Common myeloid progenitor, CD34-positive (primary cell): ENCODE measurements at regions not wholly inside any gene's neighbourhood (a gene's known extent, or its start where the extent isn't known, plus 50 kb on each side); places are given as distances from the start of the nearest gene placed in this dataset.

Source experiments
- CTCF ChIA-PET: fragments of 350-600 bp; sonication (Branson Sonifier 250); formaldehyde crosslinking; loops from one replicate; lab custom pipeline; 2021; ENCODE audit warnings: antibody characterized with exemption; lab: Charles Lee
- POLR2A ChIA-PET: fragments of 350-600 bp; sonication (Branson Sonifier 250); formaldehyde crosslinking; loops from one replicate; lab custom pipeline; 2021; ENCODE audit warnings: antibody characterized with exemption; lab: Charles Lee
- DNase-seq, 3 donors: peaks; one replicate each; pipeline versions ENCODE4 v3.0.0 to v3.0.0-alpha.2; 2013
- H3K27ac ChIP-seq, 2 experiments: 1 replicate in 1 of 2; 2 replicates in 1 of 2; pipeline ENCODE4 v1.7.0; 2013; ENCODE audit warnings: inconsistent platforms in 2 of 2, low read length in 2 of 2, mild to moderate bottlenecking in 2 of 2, low read depth in 1 of 2, moderate library complexity in 1 of 2; ENCODE audit not compliant: severe bottlenecking in 2 of 2, insufficient read depth in 1 of 2, poor library complexity in 1 of 2
- H3K27me3 ChIP-seq, 5 experiments: replicated peaks in 2 of 5; 1 replicate in 3 of 5; 2 replicates in 2 of 5; pipeline versions ENCODE4 v1.6.1 to v1.7.0; 2013; ENCODE audit warnings: low read length in 4 of 5, mild to moderate bottlenecking in 2 of 5, moderate library complexity in 2 of 5, inconsistent platforms in 1 of 5; ENCODE audit not compliant: insufficient read depth in 5 of 5, control insufficient read depth in 4 of 5
- H3K36me3 ChIP-seq, 4 experiments: 1 replicate in 2 of 4; 2 replicates in 2 of 4; pipeline versions ENCODE4 v1.6.1 to v1.7.0; 2013; ENCODE audit warnings: low read length in 3 of 4, control low read depth in 1 of 4, mild to moderate bottlenecking in 1 of 4; ENCODE audit not compliant: control insufficient read depth in 4 of 4, insufficient read depth in 4 of 4
- H3K4me1 ChIP-seq, 4 experiments: 1 replicate in 3 of 4; 2 replicates in 1 of 4; pipeline versions ENCODE4 v1.6.1 to v1.7.1; 2013; ENCODE audit warnings: low read length in 3 of 4, mild to moderate bottlenecking in 3 of 4, control low read depth in 1 of 4, inconsistent platforms in 1 of 4, moderate library complexity in 1 of 4; ENCODE audit not compliant: control insufficient read depth in 4 of 4, insufficient read depth in 4 of 4; ENCODE audit errors: control extremely low read depth in 1 of 4
- H3K4me3 ChIP-seq, 7 experiments: 1 replicate in 4 of 7; 2 replicates in 3 of 7; pipeline versions ENCODE4 v1.5.1 to v1.7.0; 2013; ENCODE audit warnings: mild to moderate bottlenecking in 7 of 7, low read length in 6 of 7, moderate library complexity in 6 of 7, inconsistent platforms in 2 of 7, low read depth in 2 of 7, control low read depth in 1 of 7; ENCODE audit not compliant: insufficient read depth in 4 of 7, control insufficient read depth in 1 of 7; ENCODE audit errors: extremely low read depth in 1 of 7
- H3K9me3 ChIP-seq, 5 experiments: 1 replicate in 4 of 5; 2 replicates in 1 of 5; pipeline versions ENCODE4 v1.6.1 to v1.7.1; 2013; ENCODE audit warnings: low read length in 4 of 5, mild to moderate bottlenecking in 2 of 5, inconsistent platforms in 1 of 5, low read depth in 1 of 5, moderate library complexity in 1 of 5; ENCODE audit not compliant: control insufficient read depth in 4 of 5, insufficient read depth in 2 of 5; ENCODE audit errors: control extremely low read depth in 1 of 5
- WGBS: methylation state at CpG from one replicate; pipeline ENCODE4 v1.1.5; 2013; ENCODE audit not compliant: insufficient coverage; 5-methylcytosine and 5-hydroxymethylcytosine counted together

DNA sequence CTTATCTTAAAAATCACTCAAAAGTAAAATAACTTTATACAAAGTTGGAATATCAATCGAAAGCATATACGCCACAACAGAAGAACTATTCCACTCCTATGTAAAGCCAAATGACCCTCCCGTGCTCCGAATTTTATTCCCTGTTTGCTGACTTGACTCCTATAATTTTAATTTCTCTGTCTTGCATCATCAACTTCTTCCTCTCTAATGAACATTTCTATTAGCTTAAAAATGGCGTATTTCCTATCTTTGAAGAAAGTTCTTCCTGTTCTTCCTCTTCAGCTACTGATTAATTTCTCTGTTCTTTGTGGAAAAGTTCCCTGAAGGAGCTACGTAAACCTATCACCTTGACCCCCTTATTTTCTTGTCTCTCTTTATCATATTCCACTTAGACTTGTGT, 389.3 kb downstream of the LMO7 start:
- Histone ChIP-seq H3K9me3 (peaks cover 0 to 1% (median 0%) of the 10 kb centered on the region in 5 experiments), H3K36me3 (no peaks in the 10 kb centered on the region), H3K27ac (no peak overlapping the region), H3K27me3 (no peaks in the 10 kb centered on the region), H3K4me3 (no peak overlapping the region), H3K4me1 (peaks cover 3 to 20% (median 5%) of the 10 kb centered on the region in 4 experiments)
- DNase-seq, result no peak
- 98% methylated on average over 5 of the region's 6 CpGs for WGBS
- ChIA-PET CTCF (interaction anchor here (1.5 kb wide), 1 partner anchor 303 kb away, joined by 3 read pairs; no protein-coding TSS in a partner anchor), POLR2A (no interaction called here)

DNA sequence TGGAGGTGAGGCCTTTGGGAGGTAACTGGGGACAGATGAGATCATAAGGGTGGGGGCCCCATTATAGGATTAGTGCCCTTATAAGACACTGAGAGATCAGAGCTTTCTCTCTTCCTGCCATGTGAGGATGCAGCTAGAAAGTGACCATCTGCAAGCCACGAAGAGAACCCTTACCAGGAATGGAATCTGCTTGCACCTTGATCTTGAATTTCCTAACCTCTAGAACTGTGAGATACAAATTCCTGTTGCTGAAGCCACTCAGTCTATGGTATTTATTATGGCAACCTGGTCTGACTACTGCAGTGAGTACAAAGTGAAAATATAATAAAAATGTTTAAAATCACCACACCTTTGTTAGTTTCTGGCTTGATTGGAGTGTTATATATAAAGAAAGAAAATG, 388.0 kb downstream of the LMO7 start:
- ChIA-PET CTCF (interaction anchor here (1.1 kb wide), 1 partner anchor 26 kb away, joined by 3 read pairs; no protein-coding TSS in a partner anchor), POLR2A (no interaction called here)
- no peak overlapping the region for H3K4me3 ChIP-seq
- H3K27ac ChIP-seq, result no peak overlapping the region
- 80% methylated on average over 1 of the region's 1 CpG for WGBS
- peaks cover 0 to 1% (median 0%) of the 10 kb centered on the region in 5 experiments for H3K9me3 ChIP-seq
- H3K27me3 ChIP-seq, result no peaks in the 10 kb centered on the region
- DNase-seq, result no peak
- no peaks in the 10 kb centered on the region for H3K36me3 ChIP-seq
- peaks cover 0 to 8% (median 0%) of the 10 kb centered on the region in 4 experiments for H3K4me1 ChIP-seq

DNA sequence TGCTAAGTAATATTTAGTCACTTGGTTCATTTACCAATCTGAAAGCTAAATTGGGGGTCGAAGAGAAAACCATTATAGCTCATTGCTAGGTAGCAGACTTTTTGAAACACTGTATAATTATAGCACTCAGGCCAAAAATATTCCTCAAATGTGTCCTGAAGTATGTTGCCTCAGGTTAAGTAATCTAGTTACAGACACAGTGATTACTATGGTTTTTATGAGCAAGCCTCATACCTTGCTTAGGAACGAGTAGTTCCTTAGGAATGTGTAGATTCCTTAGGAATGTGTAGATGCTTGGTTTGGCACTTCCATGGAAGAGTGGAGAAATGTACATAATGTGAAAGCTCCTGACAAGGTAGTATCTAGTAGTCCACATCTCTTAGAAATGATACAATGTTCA, 387.5 kb downstream of the LMO7 start:
- ChIA-PET CTCF (interaction anchor here (1.1 kb wide), 1 partner anchor 26 kb away, joined by 3 read pairs; no protein-coding TSS in a partner anchor), POLR2A (interaction anchor here (0.5 kb wide), 1 partner anchor 75 kb away, joined by 3 read pairs; no protein-coding TSS in a partner anchor)
- H3K4me3 ChIP-seq, result no peak overlapping the region
- no CpG with 5 or more reads among the region's 2 CpGs for WGBS
- no peak overlapping the region for H3K27ac ChIP-seq
- peaks cover 0 to 1% (median 0%) of the 10 kb centered on the region in 5 experiments for H3K9me3 ChIP-seq
- H3K36me3 ChIP-seq, result no peaks in the 10 kb centered on the region
- H3K4me1 ChIP-seq, result peaks cover 0 to 3% (median 0%) of the 10 kb centered on the region in 4 experiments
- H3K27me3 ChIP-seq, result no peaks in the 10 kb centered on the region
- no peak for DNase-seq

GRCh38 chr13:76020421-76020955, 384.4 kb downstream of the LMO7 start:
- WGBS, result 100% methylated on average over 3 of the region's 4 CpGs
- ChIA-PET POLR2A (no interaction called here), CTCF (interaction anchor here (1.3 kb wide), 1 partner anchor 19 kb away, joined by 3 read pairs; no protein-coding TSS in a partner anchor)
- no peaks in the 10 kb centered on the region for H3K4me1 ChIP-seq
- H3K9me3 ChIP-seq, result no peaks in the 10 kb centered on the region
- H3K36me3 ChIP-seq, result no peaks in the 10 kb centered on the region
- H3K27me3 ChIP-seq, result no peaks in the 10 kb centered on the region
- no peak overlapping the region for H3K27ac ChIP-seq
- H3K4me3 ChIP-seq, result no peak overlapping the region
- no peak for DNase-seq

DNA sequence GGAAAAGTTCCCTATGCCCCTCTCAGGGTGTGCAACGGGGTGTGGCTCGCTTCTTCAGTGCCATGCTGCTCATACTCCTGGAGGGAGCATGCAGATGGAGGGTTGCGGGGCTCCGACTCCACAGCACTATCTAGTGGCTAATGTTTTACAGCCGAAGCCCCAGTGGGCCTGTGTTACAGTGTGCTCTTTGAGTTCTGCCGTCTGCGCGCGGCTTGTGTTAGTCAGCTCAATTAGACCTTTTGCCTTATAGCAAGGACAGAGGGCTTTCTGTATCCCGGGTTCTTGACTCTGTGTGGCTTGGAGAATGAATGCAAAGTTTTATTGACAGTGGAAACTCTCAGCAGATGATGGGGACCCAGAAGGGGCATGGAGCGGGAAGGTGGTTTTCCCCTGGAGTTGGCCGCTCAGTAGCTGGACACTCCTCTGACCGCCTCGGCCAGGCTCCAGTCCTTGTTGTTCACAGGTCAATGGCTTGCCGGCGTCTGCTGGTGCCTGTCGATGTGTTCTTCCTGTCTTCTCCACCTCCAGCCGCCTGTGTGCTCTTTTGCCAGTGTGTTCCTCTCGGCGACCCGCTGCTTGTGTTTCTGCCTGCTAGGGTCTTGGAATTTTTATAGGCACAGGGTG, 383.4 kb downstream of the LMO7 start:
- CTCF ChIA-PET, result no interaction called here
- Histone ChIP-seq H3K27ac (no peak overlapping the region), H3K36me3 (no peaks in the 10 kb centered on the region), H3K27me3 (no peaks in the 10 kb centered on the region), H3K9me3 (no peaks in the 10 kb centered on the region), H3K4me3 (no peak overlapping the region), H3K4me1 (no peaks in the 10 kb centered on the region)
- POLR2A ChIA-PET, result no interaction called here
- 93% methylated on average over 21 of the region's 21 CpGs for WGBS
- no peak for DNase-seq

- POLR2A ChIA-PET, result no interaction called here
- CTCF ChIA-PET, result interaction anchor here (1.2 kb wide), 1 partner anchor 142 kb away, joined by 4 read pairs; no protein-coding TSS in a partner anchor
- H3K4me1 ChIP-seq, result no peaks in the 10 kb centered on the region
- no peak overlapping the region for H3K27ac ChIP-seq
- H3K36me3 ChIP-seq, result no peaks in the 10 kb centered on the region
- DNase-seq, result no peak
- H3K27me3 ChIP-seq, result no peaks in the 10 kb centered on the region
- no peak overlapping the region for H3K4me3 ChIP-seq
- H3K9me3 ChIP-seq, result no peaks in the 10 kb centered on the region
- WGBS, result 93% methylated on average over 4 of the region's 5 CpGs
These were observed 381.9 kb downstream of the LMO7 start for GRCh38 chr13:76017861-76018556.
